OCI-LY1 (cell line): ENCODE measurements at regions not wholly inside any gene's neighbourhood (a gene's known extent, or its start where the extent isn't known, plus 50 kb on each side); places are given as distances from the start of the nearest gene placed in this dataset.
"Not testable (repeated sequence)": the region's sequence is repeated elsewhere in the genome, so short reads cannot be mapped to it uniquely, and the experiment has no call there.

ENCODE experiments used
- H2AFZ ChIP-seq: fragments of 200-600 bp; sonication (generic), shearing (Covaris generic); 2 replicates; pipeline ENCODE4 v1.6.0; 2014; ENCODE audit warnings: antibody characterized with exemption, mild to moderate bottlenecking, low read length
- H3F3A ChIP-seq: fragments of 200-600 bp; sonication (generic), shearing (Covaris generic); 2 replicates; pipeline ENCODE4 v1.6.0; 2014; ENCODE audit warnings: mild to moderate bottlenecking, antibody characterized with exemption, low read length, moderate library complexity; ENCODE audit not compliant: insufficient read depth
- H3K27ac ChIP-seq: fragments of 200-600 bp; sonication (generic); 2 replicates; pipeline ENCODE4 v1.5.1; 2014; ENCODE audit warnings: low read length, mixed run types, mild to moderate bottlenecking, low read depth; ENCODE audit not compliant: poor library complexity, severe bottlenecking
- H3K27me3 ChIP-seq: fragments of 200-600 bp; sonication (generic); 2 replicates; pipeline ENCODE4 v1.6.0; 2014; ENCODE audit warnings: antibody characterized with exemption, mild to moderate bottlenecking, low read length, moderate library complexity; ENCODE audit not compliant: insufficient read depth
- H3K36me3 ChIP-seq: fragments of 200-600 bp; sonication (generic); 2 replicates; pipeline ENCODE4 v1.6.1; 2014; ENCODE audit warnings: mild to moderate bottlenecking, antibody characterized with exemption, low read length, moderate library complexity, mixed read lengths; ENCODE audit not compliant: insufficient read depth
- H3K4me1 ChIP-seq: fragments of 200-600 bp; sonication (generic); 2 replicates; pipeline ENCODE4 v1.5.1; 2014; ENCODE audit warnings: mild to moderate bottlenecking, low read length, moderate library complexity; ENCODE audit not compliant: insufficient read depth, severe bottlenecking
- H3K4me2 ChIP-seq: fragments of 200-600 bp; sonication (generic), shearing (Covaris generic); 2 replicates; pipeline ENCODE4 v1.6.1; 2014; ENCODE audit warnings: low read length
- H3K4me3 ChIP-seq: fragments of 200-600 bp; sonication (generic); 2 replicates; pipeline ENCODE4 v1.5.1; 2014; ENCODE audit warnings: low read length, low read depth, mild to moderate bottlenecking, mixed read lengths; ENCODE audit not compliant: poor library complexity, severe bottlenecking
- H3K79me2 ChIP-seq: fragments of 200-600 bp; shearing (Covaris generic); 2 replicates; pipeline ENCODE4 v1.6.1; 2016; ENCODE audit warnings: mixed run types, low read length, mixed read lengths; ENCODE audit not compliant: insufficient read depth
- H3K9ac ChIP-seq: fragments of 200-600 bp; sonication (generic), shearing (Covaris generic); 2 replicates; pipeline ENCODE4 v1.6.1; 2014; ENCODE audit warnings: mild to moderate bottlenecking, low read length, mixed read lengths
- H3K9me2 ChIP-seq: fragments of 200-600 bp; sonication (generic), shearing (Covaris generic); 2 replicates; pipeline ENCODE4 v1.6.1; 2014; ENCODE audit warnings: low read depth, mild to moderate bottlenecking, low read length, mixed read lengths
- H3K9me3 ChIP-seq: fragments of 200-600 bp; shearing (Covaris generic); 2 replicates; pipeline ENCODE4 v1.6.1; 2014; ENCODE audit warnings: low read length, mixed read lengths
- H4K20me1 ChIP-seq: fragments of 200-600 bp; sonication (generic), shearing (Covaris generic); 2 replicates; pipeline ENCODE4 v1.6.0; 2016; ENCODE audit warnings: mild to moderate bottlenecking, low read length; ENCODE audit not compliant: insufficient read depth
- CTCF ChIP-seq: fragments of 200-600 bp; sonication (generic), shearing (Covaris generic); IDR thresholded peaks from 2 replicates; pipeline ENCODE4 v1.5.1; 2017; ENCODE audit warnings: mild to moderate bottlenecking, antibody characterized with exemption, low read length, moderate library complexity, mixed read lengths
- EZH2 ChIP-seq: fragments of 200-600 bp; sonication (generic), shearing (Covaris generic); IDR thresholded peaks from 2 replicates; pipeline ENCODE4 v1.8.0; 2017; ENCODE audit warnings: borderline replicate concordance, mixed run types, mild to moderate bottlenecking, antibody characterized with exemption, low read length, moderate library complexity, mixed read lengths

- no peak overlapping the region for H3K4me3 ChIP-seq
- H3K4me2 ChIP-seq = no peak overlapping the region
- peaks cover 3% of the 10 kb centered on the region; the same call in 1 of the 2 replicates for H3K9me3 ChIP-seq
- no peaks in the 10 kb centered on the region for H3K36me3 ChIP-seq
- H3K27me3 ChIP-seq = no peaks in the 10 kb centered on the region
- no peak overlapping the region for H3K27ac ChIP-seq
- no peak overlapping the region for H3K9ac ChIP-seq
- no peak overlapping the region for H2AFZ ChIP-seq
- H3K4me1 ChIP-seq = no peaks in the 10 kb centered on the region
- no peaks in the 10 kb centered on the region for H3F3A ChIP-seq
- H3K9me2 ChIP-seq = no peaks in the 10 kb centered on the region
- no peak for TF ChIP-seq EZH2
- TF ChIP-seq CTCF = no peak
- H4K20me1 ChIP-seq = no peaks in the 10 kb centered on the region
- no peaks in the 10 kb centered on the region for H3K79me2 ChIP-seq
Observed at GRCh38 chr2:176923205-176923604, 289.4 kb upstream of the HNRNPA3 start.

- H2AFZ ChIP-seq = no peak overlapping the region
- H3K4me3 ChIP-seq = no peak overlapping the region
- H4K20me1 ChIP-seq = no peaks in the 10 kb centered on the region
- no peaks in the 10 kb centered on the region for H3K4me1 ChIP-seq
- no peak overlapping the region for H3K4me2 ChIP-seq
- TF ChIP-seq EZH2 = no peak
- TF ChIP-seq CTCF = no peak
- H3K9me3 ChIP-seq = peaks cover 3% of the 10 kb centered on the region; the same call in 1 of the 2 replicates
- no peaks in the 10 kb centered on the region for H3K27me3 ChIP-seq
- no peaks in the 10 kb centered on the region for H3K79me2 ChIP-seq
- no peak overlapping the region for H3K27ac ChIP-seq
- H3K9ac ChIP-seq = no peak overlapping the region
- H3F3A ChIP-seq = no peaks in the 10 kb centered on the region
- no peaks in the 10 kb centered on the region for H3K36me3 ChIP-seq
- no peaks in the 10 kb centered on the region for H3K9me2 ChIP-seq
Observed at GRCh38 chr2:176924909-176925534, 287.6 kb upstream of the HNRNPA3 start.

GRCh38 chr2:176926453-176926852, 286.1 kb upstream of the HNRNPA3 start:
- Histone ChIP-seq H3K79me2 (no peaks in the 10 kb centered on the region), H3K9me2 (no peaks in the 10 kb centered on the region), H3K9ac (no peak overlapping the region), H3F3A (no peaks in the 10 kb centered on the region), H3K4me1 (peaks cover 6% of the 10 kb centered on the region), H3K4me2 (no peak overlapping the region), H2AFZ (no peak overlapping the region), H3K4me3 (no peak overlapping the region), H3K36me3 (no peaks in the 10 kb centered on the region), H3K27me3 (no peaks in the 10 kb centered on the region), H3K27ac (no peak overlapping the region), H3K9me3 (peaks cover 3% of the 10 kb centered on the region; the same call in 1 of the 2 replicates), H4K20me1 (no peaks in the 10 kb centered on the region)
- TF ChIP-seq EZH2 = no peak
- no peak for TF ChIP-seq CTCF

GRCh38 chr2:176929387-176929786, 283.2 kb upstream of the HNRNPA3 start:
- not testable (repeated sequence) for H3K27me3 ChIP-seq, H2AFZ ChIP-seq

More at GRCh38 chr2:176929387-176929786, 283.2 kb upstream of the HNRNPA3 start:
- not testable (repeated sequence) for H3K27ac ChIP-seq, H3K9me2 ChIP-seq, H3F3A ChIP-seq, H3K9ac ChIP-seq, H3K36me3 ChIP-seq, H3K4me2 ChIP-seq, H4K20me1 ChIP-seq, H3K79me2 ChIP-seq, H3K9me3 ChIP-seq, H3K4me3 ChIP-seq
- H3K4me1 ChIP-seq = peaks cover 35% of the 10 kb centered on the region
